DOHH2 (cell line): ENCODE measurements at regions not wholly inside any gene's neighbourhood (a gene's known extent, or its start where the extent isn't known, plus 50 kb on each side); places are given as distances from the start of the nearest gene placed in this dataset.

Experiments used
- H3F3A ChIP-seq: fragments of 200-600 bp; sonication (generic), shearing (Covaris generic); 2 replicates; pipeline ENCODE4 v1.6.0; 2016; ENCODE audit warnings: antibody characterized with exemption, mild to moderate bottlenecking; ENCODE audit not compliant: control insufficient read depth, insufficient read depth
- H3K27ac ChIP-seq: fragments of 200-600 bp; sonication (generic); 2 replicates; pipeline ENCODE4 v1.5.1; 2014; ENCODE audit warnings: low read depth, mild to moderate bottlenecking, low read length, moderate library complexity
- H3K27me3 ChIP-seq: fragments of 200-600 bp; sonication (generic); 2 replicates; pipeline ENCODE4 v1.6.1; 2014; ENCODE audit warnings: mild to moderate bottlenecking, low read length, mixed read lengths; ENCODE audit not compliant: control insufficient read depth
- H3K36me3 ChIP-seq: fragments of 200-600 bp; sonication (generic); 2 replicates; pipeline ENCODE4 v1.6.1; 2014; ENCODE audit warnings: mild to moderate bottlenecking, low read length, moderate library complexity, mixed read lengths; ENCODE audit not compliant: control insufficient read depth
- H3K4me1 ChIP-seq: fragments of 200-600 bp; sonication (generic); 2 replicates; pipeline ENCODE4 v1.6.1; 2014; ENCODE audit warnings: mild to moderate bottlenecking, low read length, mixed read lengths; ENCODE audit not compliant: control insufficient read depth
- H3K4me2 ChIP-seq: fragments of 200-600 bp; sonication (generic); 2 replicates; pipeline ENCODE4 v1.6.0; 2014; ENCODE audit warnings: mild to moderate bottlenecking, low read length, moderate library complexity
- H3K4me3 ChIP-seq: fragments of 200-600 bp; sonication (generic); 2 replicates; pipeline ENCODE4 v1.5.1; 2014; ENCODE audit warnings: mild to moderate bottlenecking, low read length, mixed read lengths
- H3K79me2 ChIP-seq: fragments of 200-600 bp; sonication (generic); 2 replicates; pipeline ENCODE4 v1.6.1; 2014; ENCODE audit warnings: mild to moderate bottlenecking, low read length, mixed read lengths; ENCODE audit not compliant: control insufficient read depth
- H3K9me2 ChIP-seq: fragments of 200-600 bp; sonication (generic); replicated peaks from 2 replicates; pipeline ENCODE4 v1.6.1; 2014; ENCODE audit warnings: mild to moderate bottlenecking, low read length, mixed read lengths; ENCODE audit not compliant: control insufficient read depth
- H3K9me3 ChIP-seq: fragments of 200-600 bp; sonication (generic); 2 replicates; pipeline ENCODE4 v1.6.1; 2014; ENCODE audit warnings: antibody characterized with exemption, low read length, mixed read lengths; ENCODE audit not compliant: control insufficient read depth, insufficient read depth
- H4K20me1 ChIP-seq: fragments of 200-600 bp; sonication (generic); 2 replicates; pipeline ENCODE4 v1.6.0; 2014; ENCODE audit warnings: low read depth, mild to moderate bottlenecking, antibody characterized with exemption, low read length, moderate library complexity; ENCODE audit not compliant: control insufficient read depth, insufficient read depth
- CTCF ChIP-seq: fragments of 200-600 bp; sonication (generic); IDR thresholded peaks from one replicate; pipeline ENCODE4 v1.5.1; 2014; ENCODE audit warnings: antibody characterized with exemption, mild to moderate bottlenecking, low read depth, low read length; ENCODE audit not compliant: poor library complexity, severe bottlenecking
- EZH2phosphoT487 ChIP-seq: fragments of 200-600 bp; sonication (generic); IDR thresholded peaks from 2 replicates; pipeline ENCODE4 v1.6.1; 2017; ENCODE audit warnings: borderline replicate concordance, mild to moderate bottlenecking, antibody characterized with exemption, low read length, moderate library complexity, mixed read lengths

GRCh38 chr21:29228306-29228705 is 70.4 kb upstream of the BACH1 start:
- TF ChIP-seq EZH2phosphoT487 (no peak), CTCF (no peak)
- Histone ChIP-seq H3K79me2 (no peaks in the 10 kb centered on the region), H3K4me3 (no peak overlapping the region), H3K9me2 (no peaks in the 10 kb centered on the region), H3K4me2 (no peak overlapping the region), H3K27ac (no peak overlapping the region), H3K27me3 (no peaks in the 10 kb centered on the region), H3K9me3 (no peaks in the 10 kb centered on the region), H3K4me1 (peaks cover 4% of the 10 kb centered on the region), H3K36me3 (no peaks in the 10 kb centered on the region), H3F3A (no peaks in the 10 kb centered on the region), H4K20me1 (no peaks in the 10 kb centered on the region)

DNA sequence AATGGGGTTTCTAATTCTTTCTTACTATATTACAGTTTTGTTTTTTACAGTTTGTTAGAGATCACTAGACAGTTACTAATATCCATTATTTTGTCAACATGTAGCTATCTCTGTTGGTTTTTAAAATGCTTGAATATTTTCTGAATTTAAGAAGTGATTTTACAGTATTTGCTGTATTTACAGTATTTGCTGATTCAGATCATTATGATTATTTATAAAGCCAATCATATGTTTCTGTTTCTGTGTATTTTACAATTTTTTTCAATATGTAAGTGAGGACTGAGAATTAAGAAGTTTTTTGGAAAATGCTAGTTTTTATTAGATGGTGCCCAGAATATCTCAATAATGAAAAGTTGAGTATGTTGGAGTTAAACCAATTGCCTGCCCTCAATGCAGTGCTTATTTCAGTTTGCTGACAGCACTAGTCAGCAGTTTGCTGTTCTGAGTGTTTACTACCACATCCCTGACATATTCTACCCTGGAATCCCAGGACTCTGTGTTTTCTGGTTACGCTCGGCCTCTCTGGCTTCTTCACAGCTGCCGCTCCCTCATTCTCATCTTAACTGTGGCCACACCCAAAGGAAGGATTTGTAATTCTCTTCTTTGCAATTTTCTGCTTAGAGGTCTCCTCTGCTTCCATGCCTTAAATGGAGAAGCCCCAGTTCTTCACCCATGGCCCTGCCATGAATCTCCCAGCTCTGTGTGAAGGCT is 68.0 kb upstream of the BACH1 start:
- Histone ChIP-seq H3K4me3 (no peak overlapping the region), H3K36me3 (no peaks in the 10 kb centered on the region), H4K20me1 (no peaks in the 10 kb centered on the region), H3K79me2 (no peaks in the 10 kb centered on the region), H3K27me3 (no peaks in the 10 kb centered on the region), H3K4me2 (no peak overlapping the region), H3K9me2 (no peaks in the 10 kb centered on the region), H3K9me3 (no peaks in the 10 kb centered on the region), H3K4me1 (peaks cover 11% of the 10 kb centered on the region), H3K27ac (no peak overlapping the region), H3F3A (no peaks in the 10 kb centered on the region)
- TF ChIP-seq CTCF (no peak), EZH2phosphoT487 (no peak)

- peaks cover 11% of the 10 kb centered on the region for H3K4me1 ChIP-seq
- TF ChIP-seq CTCF (no peak), EZH2phosphoT487 (no peak)
- H3K9me2 ChIP-seq, result no peaks in the 10 kb centered on the region
- no peak overlapping the region for H3K4me2 ChIP-seq
- no peaks in the 10 kb centered on the region for H3K79me2 ChIP-seq
- no peaks in the 10 kb centered on the region for H3K9me3 ChIP-seq
- H3K27ac ChIP-seq, result no peak overlapping the region
- H3K27me3 ChIP-seq, result no peaks in the 10 kb centered on the region
- no peaks in the 10 kb centered on the region for H3F3A ChIP-seq
- no peaks in the 10 kb centered on the region for H3K36me3 ChIP-seq
- no peak overlapping the region for H3K4me3 ChIP-seq
- no peaks in the 10 kb centered on the region for H4K20me1 ChIP-seq
These were observed 66.8 kb upstream of the BACH1 start for GRCh38 chr21:29231756-29232529.
